ENCODE measurements at regions not wholly inside any gene's neighbourhood (a gene's known extent, or its start where the extent isn't known, plus 50 kb on each side); places are given as distances from the start of the nearest gene placed in this dataset.

DNA sequence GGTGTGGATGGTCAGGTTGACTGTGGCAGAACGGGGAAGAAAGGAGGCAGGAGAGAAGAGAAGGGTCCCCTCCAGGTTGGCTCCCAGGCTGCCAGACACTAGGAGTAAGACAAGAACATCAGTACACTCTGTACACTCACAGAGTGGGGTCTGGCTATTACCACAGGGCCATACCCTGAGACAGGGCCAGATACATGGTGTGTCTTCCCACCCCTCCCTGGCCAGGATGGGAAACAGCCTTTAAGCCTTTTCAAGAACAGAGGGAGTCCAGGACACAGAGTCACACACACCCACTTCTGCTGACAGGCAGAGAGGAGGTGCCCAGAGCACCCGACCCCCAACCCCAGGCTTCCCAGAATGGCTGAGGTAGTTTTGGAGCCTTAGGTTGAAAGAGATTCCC lies 99.4 kb downstream of the LITAF start:
- Histone ChIP-seq H3K27me3 (ENCODE audit: control insufficient read depth in 4 of 4, insufficient read depth in 4 of 4, low read length in 3 of 4) (no peaks in the 10 kb centered on the region), H3K36me3 (ENCODE audit: control insufficient read depth in 4 of 4, insufficient read depth in 3 of 4, low read depth in 1 of 4, low read length in 3 of 4) (no peaks in the 10 kb centered on the region), H3K27ac (ENCODE audit: low read depth in 1 of 2, low read length in 2 of 2) (no peak overlapping the region), H3K4me1 (ENCODE audit: control insufficient read depth in 4 of 4, insufficient read depth in 4 of 4, low read length in 3 of 4) (no peaks in the 10 kb centered on the region), H3K9ac (ENCODE audit: low read depth in 1 of 2, low read length in 2 of 2) (no peak overlapping the region), H3K9me3 (ENCODE audit: control insufficient read depth in 4 of 4, low read length in 3 of 4) (peaks cover 0 to 5% (median 1%) of the 10 kb centered on the region in 4 donors), H3K4me3 (ENCODE audit: low read depth in 1 of 3, low read length in 3 of 3) (no peak overlapping the region)
- no peak for TF ChIP-seq TAF1 (conservative IDR thresholded peaks at IDR 0.05)
- no peak for TF ChIP-seq RXRA (IDR thresholded peaks at IDR 0.05)
- TF ChIP-seq HNF4A (conservative IDR thresholded peaks at IDR 0.05) = no peak
- TF ChIP-seq FOXA1 (IDR thresholded peaks at IDR 0.05) = no peak
- TF ChIP-seq JUND (IDR thresholded peaks at IDR 0.05) = no peak
- TF ChIP-seq EGR1 (IDR thresholded peaks at IDR 0.05; ENCODE audit: low read depth in 2 of 2) = no peak
- no peak for TF ChIP-seq YY1 (IDR thresholded peaks at IDR 0.05)
- TF ChIP-seq, protein P1, sequence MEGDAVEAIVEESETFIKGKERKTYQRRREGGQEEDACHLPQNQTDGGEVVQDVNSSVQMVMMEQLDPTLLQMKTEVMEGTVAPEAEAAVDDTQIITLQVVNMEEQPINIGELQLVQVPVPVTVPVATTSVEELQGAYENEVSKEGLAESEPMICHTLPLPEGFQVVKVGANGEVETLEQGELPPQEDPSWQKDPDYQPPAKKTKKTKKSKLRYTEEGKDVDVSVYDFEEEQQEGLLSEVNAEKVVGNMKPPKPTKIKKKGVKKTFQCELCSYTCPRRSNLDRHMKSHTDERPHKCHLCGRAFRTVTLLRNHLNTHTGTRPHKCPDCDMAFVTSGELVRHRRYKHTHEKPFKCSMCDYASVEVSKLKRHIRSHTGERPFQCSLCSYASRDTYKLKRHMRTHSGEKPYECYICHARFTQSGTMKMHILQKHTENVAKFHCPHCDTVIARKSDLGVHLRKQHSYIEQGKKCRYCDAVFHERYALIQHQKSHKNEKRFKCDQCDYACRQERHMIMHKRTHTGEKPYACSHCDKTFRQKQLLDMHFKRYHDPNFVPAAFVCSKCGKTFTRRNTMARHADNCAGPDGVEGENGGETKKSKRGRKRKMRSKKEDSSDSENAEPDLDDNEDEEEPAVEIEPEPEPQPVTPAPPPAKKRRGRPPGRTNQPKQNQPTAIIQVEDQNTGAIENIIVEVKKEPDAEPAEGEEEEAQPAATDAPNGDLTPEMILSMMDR (IDR thresholded peaks at IDR 0.05; ENCODE audit: low read depth, low read length, missing input control) = no peak
- no peak for TF ChIP-seq SP1 (IDR thresholded peaks at IDR 0.05)
- TF ChIP-seq, protein P2, sequence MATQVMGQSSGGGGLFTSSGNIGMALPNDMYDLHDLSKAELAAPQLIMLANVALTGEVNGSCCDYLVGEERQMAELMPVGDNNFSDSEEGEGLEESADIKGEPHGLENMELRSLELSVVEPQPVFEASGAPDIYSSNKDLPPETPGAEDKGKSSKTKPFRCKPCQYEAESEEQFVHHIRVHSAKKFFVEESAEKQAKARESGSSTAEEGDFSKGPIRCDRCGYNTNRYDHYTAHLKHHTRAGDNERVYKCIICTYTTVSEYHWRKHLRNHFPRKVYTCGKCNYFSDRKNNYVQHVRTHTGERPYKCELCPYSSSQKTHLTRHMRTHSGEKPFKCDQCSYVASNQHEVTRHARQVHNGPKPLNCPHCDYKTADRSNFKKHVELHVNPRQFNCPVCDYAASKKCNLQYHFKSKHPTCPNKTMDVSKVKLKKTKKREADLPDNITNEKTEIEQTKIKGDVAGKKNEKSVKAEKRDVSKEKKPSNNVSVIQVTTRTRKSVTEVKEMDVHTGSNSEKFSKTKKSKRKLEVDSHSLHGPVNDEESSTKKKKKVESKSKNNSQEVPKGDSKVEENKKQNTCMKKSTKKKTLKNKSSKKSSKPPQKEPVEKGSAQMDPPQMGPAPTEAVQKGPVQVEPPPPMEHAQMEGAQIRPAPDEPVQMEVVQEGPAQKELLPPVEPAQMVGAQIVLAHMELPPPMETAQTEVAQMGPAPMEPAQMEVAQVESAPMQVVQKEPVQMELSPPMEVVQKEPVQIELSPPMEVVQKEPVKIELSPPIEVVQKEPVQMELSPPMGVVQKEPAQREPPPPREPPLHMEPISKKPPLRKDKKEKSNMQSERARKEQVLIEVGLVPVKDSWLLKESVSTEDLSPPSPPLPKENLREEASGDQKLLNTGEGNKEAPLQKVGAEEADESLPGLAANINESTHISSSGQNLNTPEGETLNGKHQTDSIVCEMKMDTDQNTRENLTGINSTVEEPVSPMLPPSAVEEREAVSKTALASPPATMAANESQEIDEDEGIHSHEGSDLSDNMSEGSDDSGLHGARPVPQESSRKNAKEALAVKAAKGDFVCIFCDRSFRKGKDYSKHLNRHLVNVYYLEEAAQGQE (IDR thresholded peaks at IDR 0.05) = no peak
- no peak for TF ChIP-seq RAD21 (IDR thresholded peaks at IDR 0.05)
- TF ChIP-seq, protein P3, sequence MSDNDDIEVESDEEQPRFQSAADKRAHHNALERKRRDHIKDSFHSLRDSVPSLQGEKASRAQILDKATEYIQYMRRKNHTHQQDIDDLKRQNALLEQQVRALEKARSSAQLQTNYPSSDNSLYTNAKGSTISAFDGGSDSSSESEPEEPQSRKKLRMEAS (IDR thresholded peaks at IDR 0.05) = no peak
- TF ChIP-seq FOXA2 (IDR thresholded peaks at IDR 0.05) = no peak
- no peak for DNase-seq (ENCODE audit: low spot score)
- WGBS = 91% methylated on average over 2 of the region's 2 CpGs

DNA sequence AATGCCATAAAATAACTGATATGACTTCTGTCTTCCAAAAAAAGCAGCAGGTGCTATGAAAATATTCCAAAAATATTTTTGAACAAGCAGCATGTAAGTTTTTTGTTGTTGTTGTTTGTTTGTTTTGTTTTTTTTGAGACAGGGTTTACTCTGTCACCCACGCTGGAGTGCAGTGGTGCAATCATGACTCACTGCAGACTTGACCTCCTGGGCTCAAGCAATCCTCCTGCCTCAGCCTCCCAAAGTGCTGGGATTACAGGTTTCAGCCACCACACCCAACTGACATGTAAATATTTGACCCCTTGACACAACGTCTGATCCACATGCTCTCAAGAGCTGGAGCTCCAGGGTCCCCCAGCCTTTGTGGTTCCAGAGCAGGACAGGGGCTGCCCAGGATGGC lies 98.4 kb downstream of the LITAF start:
- Histone ChIP-seq H3K9me3 (ENCODE audit: control insufficient read depth in 4 of 4, low read length in 3 of 4) (peaks cover 0 to 5% (median 1%) of the 10 kb centered on the region in 4 donors), H3K4me3 (ENCODE audit: low read depth in 1 of 3, low read length in 3 of 3) (no peak overlapping the region), H3K36me3 (ENCODE audit: control insufficient read depth in 4 of 4, insufficient read depth in 3 of 4, low read depth in 1 of 4, low read length in 3 of 4) (no peaks in the 10 kb centered on the region), H3K27ac (ENCODE audit: low read depth in 1 of 2, low read length in 2 of 2) (no peak overlapping the region), H3K4me1 (ENCODE audit: control insufficient read depth in 4 of 4, insufficient read depth in 4 of 4, low read length in 3 of 4) (no peaks in the 10 kb centered on the region), H3K9ac (ENCODE audit: low read depth in 1 of 2, low read length in 2 of 2) (no peak overlapping the region), H3K27me3 (ENCODE audit: control insufficient read depth in 4 of 4, insufficient read depth in 4 of 4, low read length in 3 of 4) (no peaks in the 10 kb centered on the region)
- WGBS = 64% methylated on average over 2 of the region's 2 CpGs
- DNase-seq (ENCODE audit: low spot score) = no peak
- TF ChIP-seq YY1 (IDR thresholded peaks at IDR 0.05) = no peak
- TF ChIP-seq, protein P4, sequence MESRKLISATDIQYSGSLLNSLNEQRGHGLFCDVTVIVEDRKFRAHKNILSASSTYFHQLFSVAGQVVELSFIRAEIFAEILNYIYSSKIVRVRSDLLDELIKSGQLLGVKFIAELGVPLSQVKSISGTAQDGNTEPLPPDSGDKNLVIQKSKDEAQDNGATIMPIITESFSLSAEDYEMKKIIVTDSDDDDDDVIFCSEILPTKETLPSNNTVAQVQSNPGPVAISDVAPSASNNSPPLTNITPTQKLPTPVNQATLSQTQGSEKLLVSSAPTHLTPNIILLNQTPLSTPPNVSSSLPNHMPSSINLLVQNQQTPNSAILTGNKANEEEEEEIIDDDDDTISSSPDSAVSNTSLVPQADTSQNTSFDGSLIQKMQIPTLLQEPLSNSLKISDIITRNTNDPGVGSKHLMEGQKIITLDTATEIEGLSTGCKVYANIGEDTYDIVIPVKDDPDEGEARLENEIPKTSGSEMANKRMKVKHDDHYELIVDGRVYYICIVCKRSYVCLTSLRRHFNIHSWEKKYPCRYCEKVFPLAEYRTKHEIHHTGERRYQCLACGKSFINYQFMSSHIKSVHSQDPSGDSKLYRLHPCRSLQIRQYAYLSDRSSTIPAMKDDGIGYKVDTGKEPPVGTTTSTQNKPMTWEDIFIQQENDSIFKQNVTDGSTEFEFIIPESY (IDR thresholded peaks at IDR 0.05) = no peak
- TF ChIP-seq GABPA (IDR thresholded peaks at IDR 0.05 in 1 of 2, conservative IDR thresholded peaks at IDR 0.05 in 1 of 2) = no peak
- TF ChIP-seq, protein P1 (IDR thresholded peaks at IDR 0.05; ENCODE audit: low read depth, low read length, missing input control) = no peak
- TF ChIP-seq SP1 (IDR thresholded peaks at IDR 0.05) = no peak
- TF ChIP-seq FOXA2 (IDR thresholded peaks at IDR 0.05) = no peak
- no peak for TF ChIP-seq FOXA1 (IDR thresholded peaks at IDR 0.05)
- no peak for TF ChIP-seq RAD21 (IDR thresholded peaks at IDR 0.05)
- TF ChIP-seq TAF1 (conservative IDR thresholded peaks at IDR 0.05) = no peak
- TF ChIP-seq HNF4A (conservative IDR thresholded peaks at IDR 0.05) = no peak
- TF ChIP-seq, protein P3 (IDR thresholded peaks at IDR 0.05) = no peak
- TF ChIP-seq, protein P2 (IDR thresholded peaks at IDR 0.05) = no peak
- TF ChIP-seq, protein P5, sequence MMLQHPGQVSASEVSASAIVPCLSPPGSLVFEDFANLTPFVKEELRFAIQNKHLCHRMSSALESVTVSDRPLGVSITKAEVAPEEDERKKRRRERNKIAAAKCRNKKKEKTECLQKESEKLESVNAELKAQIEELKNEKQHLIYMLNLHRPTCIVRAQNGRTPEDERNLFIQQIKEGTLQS (IDR thresholded peaks at IDR 0.05) = no peak
- TF ChIP-seq HNF4G (IDR thresholded peaks at IDR 0.05) = no peak
- no peak for TF ChIP-seq RXRA (IDR thresholded peaks at IDR 0.05)
- TF ChIP-seq NR2F2 (IDR thresholded peaks at IDR 0.05) = no peak

Measured in liver (tissue), 8 donors.